ENCODE measurements at regions not wholly inside any gene's neighbourhood (a gene's known extent, or its start where the extent isn't known, plus 50 kb on each side); places are given as distances from the start of the nearest gene placed in this dataset.
"Not testable (repeated sequence)": the region's sequence is repeated elsewhere in the genome, so short reads cannot be mapped to it uniquely, and the experiment has no call there.

GRCh38 chr22:22730655-22731373 lies 86.4 kb downstream of the GGTLC2 start:
- H3K4me1 ChIP-seq (replicated peaks in 1 of 2): no peaks in the 10 kb centered on the region
- no peak for DNase-seq
- intact Hi-C loops (cut with DNase I): no loop called here
- 66 to 77% (median 72%) methylated on average over 5 to 9 of the region's 9 CpGs for WGBS, 4 donors
- TF ChIP-seq POLR2A (IDR thresholded peaks at IDR 0.05): no peak
- TF ChIP-seq CTCF (IDR thresholded peaks at IDR 0.05): no peak
- H3K9me3 ChIP-seq (replicated peaks in 1 of 3): no peaks in the 10 kb centered on the region
- no peaks in the 10 kb centered on the region for H3K36me3 ChIP-seq (replicated peaks in 1 of 2)
- no peak overlapping the region for H3K4me3 ChIP-seq
- H3K27me3 ChIP-seq: no peaks in the 10 kb centered on the region
- no peak overlapping the region for H3K27ac ChIP-seq

GRCh38 chr22:22731374-22731676 lies 86.9 kb downstream of the GGTLC2 start:
- no peaks in the 10 kb centered on the region for H3K4me1 ChIP-seq (replicated peaks in 1 of 2)
- no peaks in the 10 kb centered on the region for H3K9me3 ChIP-seq (replicated peaks in 1 of 3)
- no peak overlapping the region for H3K27ac ChIP-seq
- WGBS, 4 donors: 92 to 100% (median 94%) methylated on average over 1 to 4 of the region's 4 CpGs
- no peak overlapping the region for H3K4me3 ChIP-seq
- H3K27me3 ChIP-seq: no peaks in the 10 kb centered on the region
- no peak for DNase-seq
- H3K36me3 ChIP-seq (replicated peaks in 1 of 2): no peaks in the 10 kb centered on the region
- TF ChIP-seq CTCF (IDR thresholded peaks at IDR 0.05) (no peak), POLR2A (IDR thresholded peaks at IDR 0.05) (no peak)
- intact Hi-C loops (cut with DNase I): no loop called here

GRCh38 chr22:22733006-22733405 lies 88.6 kb downstream of the GGTLC2 start:
- intact Hi-C loops (cut with DNase I); H3K36me3 ChIP-seq (replicated peaks in 1 of 2); DNase-seq; H3K4me3 ChIP-seq; H3K27me3 ChIP-seq; H3K27ac ChIP-seq; H3K9me3 ChIP-seq (replicated peaks in 1 of 3); H3K4me1 ChIP-seq (replicated peaks in 1 of 2): not testable (repeated sequence)
- WGBS, 4 donors: 75 to 88% (median 79%) methylated on average over 2 of the region's 2 CpGs

- no peak for DNase-seq
- intact Hi-C loops (cut with DNase I): no loop called here
- H3K4me1 ChIP-seq (replicated peaks in 1 of 2): no peaks in the 10 kb centered on the region
- no peak overlapping the region for H3K4me3 ChIP-seq
- H3K27ac ChIP-seq: no peak overlapping the region
- 61 to 89% (median 82%) methylated on average over 2 to 7 of the region's 7 CpGs for WGBS, 4 donors
- H3K9me3 ChIP-seq (replicated peaks in 1 of 3): no peaks in the 10 kb centered on the region
- H3K36me3 ChIP-seq (replicated peaks in 1 of 2): no peaks in the 10 kb centered on the region
- H3K27me3 ChIP-seq: no peaks in the 10 kb centered on the region
- no peak for TF ChIP-seq CTCF (IDR thresholded peaks at IDR 0.05)
- no peak for TF ChIP-seq POLR2A (IDR thresholded peaks at IDR 0.05)
Measured at GRCh38 chr22:22733881-22734373, 89.5 kb downstream of the GGTLC2 start.

GRCh38 chr22:22734395-22735272 lies 90.2 kb downstream of the GGTLC2 start:
- intact Hi-C loops (cut with DNase I); H3K27me3 ChIP-seq; H3K9me3 ChIP-seq (replicated peaks in 1 of 3); DNase-seq; H3K36me3 ChIP-seq (replicated peaks in 1 of 2); H3K27ac ChIP-seq; H3K4me3 ChIP-seq; H3K4me1 ChIP-seq (replicated peaks in 1 of 2): not testable (repeated sequence)
- WGBS, 4 donors: 71 to 82% (median 80%) methylated on average over 12 to 17 of the region's 17 CpGs

- H3K4me1 ChIP-seq (replicated peaks in 1 of 2); intact Hi-C loops (cut with DNase I); H3K27me3 ChIP-seq; DNase-seq; H3K36me3 ChIP-seq (replicated peaks in 1 of 2); H3K27ac ChIP-seq; H3K9me3 ChIP-seq (replicated peaks in 1 of 3); H3K4me3 ChIP-seq: not testable (repeated sequence)
- 92 to 99% (median 95%) methylated on average over 4 of the region's 4 CpGs for WGBS, 4 donors
Measured at GRCh38 chr22:22735276-22735675, 90.9 kb downstream of the GGTLC2 start.

Data from adrenal gland (tissue), 9 donors.